ENCODE measurements at regions not wholly inside any gene's neighbourhood (a gene's known extent, or its start where the extent isn't known, plus 50 kb on each side); places are given as distances from the start of the nearest gene placed in this dataset.

- DNase-seq (ENCODE audit: unreplicated experiment) = no peak
- ChIA-PET CTCF (interaction anchor here (0.9 to 1.2 kb wide), 2 partner anchors 16 to 135 kb away, joined by 3 to 4 read pairs; no protein-coding TSS in a partner anchor), POLR2A (no interaction called here)
- intact Hi-C loops (cut with micrococcal nuclease) = no loop called here
- no peaks in the 10 kb centered on the region for H3K27me3 Mint-ChIP-seq (ENCODE audit: insufficient read depth, unreplicated experiment)
- H3K36me3 Mint-ChIP-seq (ENCODE audit: insufficient read depth, unreplicated experiment) = no peaks in the 10 kb centered on the region
- BruUV-seq (replicated peaks) = no TSS peak
- no peaks in the 10 kb centered on the region for H3K4me1 Mint-ChIP-seq (ENCODE audit: insufficient read depth, unreplicated experiment)
- TF ChIP-seq, protein P1, sequence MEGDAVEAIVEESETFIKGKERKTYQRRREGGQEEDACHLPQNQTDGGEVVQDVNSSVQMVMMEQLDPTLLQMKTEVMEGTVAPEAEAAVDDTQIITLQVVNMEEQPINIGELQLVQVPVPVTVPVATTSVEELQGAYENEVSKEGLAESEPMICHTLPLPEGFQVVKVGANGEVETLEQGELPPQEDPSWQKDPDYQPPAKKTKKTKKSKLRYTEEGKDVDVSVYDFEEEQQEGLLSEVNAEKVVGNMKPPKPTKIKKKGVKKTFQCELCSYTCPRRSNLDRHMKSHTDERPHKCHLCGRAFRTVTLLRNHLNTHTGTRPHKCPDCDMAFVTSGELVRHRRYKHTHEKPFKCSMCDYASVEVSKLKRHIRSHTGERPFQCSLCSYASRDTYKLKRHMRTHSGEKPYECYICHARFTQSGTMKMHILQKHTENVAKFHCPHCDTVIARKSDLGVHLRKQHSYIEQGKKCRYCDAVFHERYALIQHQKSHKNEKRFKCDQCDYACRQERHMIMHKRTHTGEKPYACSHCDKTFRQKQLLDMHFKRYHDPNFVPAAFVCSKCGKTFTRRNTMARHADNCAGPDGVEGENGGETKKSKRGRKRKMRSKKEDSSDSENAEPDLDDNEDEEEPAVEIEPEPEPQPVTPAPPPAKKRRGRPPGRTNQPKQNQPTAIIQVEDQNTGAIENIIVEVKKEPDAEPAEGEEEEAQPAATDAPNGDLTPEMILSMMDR (IDR thresholded peaks at IDR 0.05; ENCODE audit: unreplicated experiment) = no peak
- no peaks in the 10 kb centered on the region for H3K9me3 Mint-ChIP-seq (ENCODE audit: unreplicated experiment)
- no peak overlapping the region for H3K4me3 Mint-ChIP-seq (ENCODE audit: unreplicated experiment)
- H3K27ac Mint-ChIP-seq (ENCODE audit: low read depth, unreplicated experiment) = no peak overlapping the region
These were observed 232.7 kb downstream of the RASSF9 start for GRCh38 chr12:85603556-85603955.

GRCh38 chr12:85606455-85606854 is 229.8 kb downstream of the RASSF9 start:
- no peak for DNase-seq (ENCODE audit: unreplicated experiment)
- CTCF ChIA-PET = no interaction called here
- Mint-ChIP-seq H3K27ac (ENCODE audit: low read depth, unreplicated experiment) (no peak overlapping the region), H3K36me3 (ENCODE audit: insufficient read depth, unreplicated experiment) (no peaks in the 10 kb centered on the region), H3K4me3 (ENCODE audit: unreplicated experiment) (no peak overlapping the region), H3K9me3 (ENCODE audit: unreplicated experiment) (no peaks in the 10 kb centered on the region), H3K4me1 (ENCODE audit: insufficient read depth, unreplicated experiment) (no peaks in the 10 kb centered on the region), H3K27me3 (ENCODE audit: insufficient read depth, unreplicated experiment) (no peaks in the 10 kb centered on the region)
- no TSS peak for BruUV-seq (replicated peaks)
- POLR2A ChIA-PET = no interaction called here
- TF ChIP-seq, protein P1 (IDR thresholded peaks at IDR 0.05; ENCODE audit: unreplicated experiment) = no peak
- intact Hi-C loops (cut with micrococcal nuclease) = no loop called here

- ChIA-PET CTCF (no interaction called here), POLR2A (interaction anchor here (0.6 kb wide), 1 partner anchor 987 kb away, joined by 3 read pairs; no protein-coding TSS in a partner anchor)
- H3K27ac Mint-ChIP-seq (ENCODE audit: low read depth, unreplicated experiment) = no peak overlapping the region
- no peaks in the 10 kb centered on the region for H3K27me3 Mint-ChIP-seq (ENCODE audit: insufficient read depth, unreplicated experiment)
- no peaks in the 10 kb centered on the region for H3K4me1 Mint-ChIP-seq (ENCODE audit: insufficient read depth, unreplicated experiment)
- TF ChIP-seq, protein P1 (IDR thresholded peaks at IDR 0.05; ENCODE audit: unreplicated experiment) = no peak
- no peaks in the 10 kb centered on the region for H3K36me3 Mint-ChIP-seq (ENCODE audit: insufficient read depth, unreplicated experiment)
- no peaks in the 10 kb centered on the region for H3K9me3 Mint-ChIP-seq (ENCODE audit: unreplicated experiment)
- no TSS peak for BruUV-seq (replicated peaks)
- intact Hi-C loops (cut with micrococcal nuclease) = no loop called here
- DNase-seq (ENCODE audit: unreplicated experiment) = no peak
- no peak overlapping the region for H3K4me3 Mint-ChIP-seq (ENCODE audit: unreplicated experiment)
These were observed 226.4 kb downstream of the RASSF9 start for GRCh38 chr12:85609778-85610177.

- no peak for DNase-seq (ENCODE audit: unreplicated experiment)
- no TSS peak for BruUV-seq (replicated peaks)
- H3K27me3 Mint-ChIP-seq (ENCODE audit: insufficient read depth, unreplicated experiment) = no peaks in the 10 kb centered on the region
- POLR2A ChIA-PET = interaction anchor here (0.6 kb wide), 1 partner anchor 987 kb away, joined by 3 read pairs; no protein-coding TSS in a partner anchor
- TF ChIP-seq, protein P1 (IDR thresholded peaks at IDR 0.05; ENCODE audit: unreplicated experiment) = no peak
- no peaks in the 10 kb centered on the region for H3K4me1 Mint-ChIP-seq (ENCODE audit: insufficient read depth, unreplicated experiment)
- H3K27ac Mint-ChIP-seq (ENCODE audit: low read depth, unreplicated experiment) = no peak overlapping the region
- no peaks in the 10 kb centered on the region for H3K9me3 Mint-ChIP-seq (ENCODE audit: unreplicated experiment)
- CTCF ChIA-PET = no interaction called here
- intact Hi-C loops (cut with micrococcal nuclease) = no loop called here
- no peak overlapping the region for H3K4me3 Mint-ChIP-seq (ENCODE audit: unreplicated experiment)
- no peaks in the 10 kb centered on the region for H3K36me3 Mint-ChIP-seq (ENCODE audit: insufficient read depth, unreplicated experiment)
These were observed 226.0 kb downstream of the RASSF9 start for GRCh38 chr12:85610194-85610593.

Measured in MCF 10A (cell line).